ENCODE measurements at regions not wholly inside any gene's neighbourhood (a gene's known extent, or its start where the extent isn't known, plus 50 kb on each side); places are given as distances from the start of the nearest gene placed in this dataset.
"Not testable (repeated sequence)": the region's sequence is repeated elsewhere in the genome, so short reads cannot be mapped to it uniquely, and the experiment has no call there.

DNA sequence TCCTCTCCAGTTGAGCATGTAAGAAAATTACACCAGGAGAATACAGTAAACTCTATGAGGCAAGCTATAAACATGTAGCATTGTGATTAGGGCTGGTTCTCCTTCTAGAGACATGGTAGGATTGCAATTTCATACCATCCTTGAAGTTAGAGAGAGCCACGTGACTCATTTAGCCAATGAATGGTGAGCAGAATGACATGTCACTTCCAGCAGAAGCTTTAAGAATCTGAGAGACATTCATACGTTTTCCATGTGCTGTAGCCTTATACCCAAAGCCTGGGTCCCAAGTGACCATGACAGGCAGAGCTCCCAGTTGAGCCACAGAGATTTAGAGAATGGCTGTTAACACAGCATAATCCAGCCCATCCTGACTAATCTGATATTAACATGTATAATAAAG lies 68.0 kb upstream of the TP53BP2 start:
- H3K4me3 ChIP-seq (ENCODE audit: low read depth, low read length): peak overlapping the region; percentile 43

GRCh38 chr1:223907943-223908587 lies 62.3 kb upstream of the TP53BP2 start:
- not testable (repeated sequence) for H3K4me3 ChIP-seq (ENCODE audit: low read depth, low read length); DNase-seq (ENCODE audit: low read depth)

More for the DNA sequence above, 68.0 kb upstream of the TP53BP2 start:
- DNase-seq (ENCODE audit: low read depth): peak; percentile 62

DNA sequence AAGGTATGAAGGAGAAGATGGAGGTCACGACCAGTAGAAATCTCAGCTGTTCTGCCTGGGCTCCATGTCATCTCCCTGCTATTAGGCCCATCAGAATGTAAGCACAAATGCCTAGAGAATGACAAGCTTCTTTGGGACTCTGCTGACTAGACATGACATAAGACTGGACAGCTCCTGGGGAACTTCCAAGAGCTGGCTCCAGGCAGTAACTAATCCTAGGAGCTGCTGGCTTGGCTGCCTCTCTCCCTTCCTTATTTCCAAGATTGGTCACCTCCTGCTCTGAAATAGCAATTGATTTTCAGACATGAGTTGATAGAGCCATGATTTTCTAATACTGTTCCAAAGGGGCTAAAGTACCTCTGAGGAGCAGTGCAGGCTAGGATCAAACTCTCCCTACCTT lies 57.5 kb upstream of the TP53BP2 start:
- not testable (repeated sequence) for DNase-seq (ENCODE audit: low read depth); H3K4me3 ChIP-seq (ENCODE audit: low read depth, low read length)

- not testable (repeated sequence) for H3K4me3 ChIP-seq (ENCODE audit: low read depth, low read length); DNase-seq (ENCODE audit: low read depth)
Observed at GRCh38 chr1:223899775-223900174, 54.0 kb upstream of the TP53BP2 start.

- DNase-seq (ENCODE audit: low read depth); H3K4me3 ChIP-seq (ENCODE audit: low read depth, low read length): not testable (repeated sequence)
Observed at GRCh38 chr1:223897097-223897496, 51.4 kb upstream of the TP53BP2 start.

DNA sequence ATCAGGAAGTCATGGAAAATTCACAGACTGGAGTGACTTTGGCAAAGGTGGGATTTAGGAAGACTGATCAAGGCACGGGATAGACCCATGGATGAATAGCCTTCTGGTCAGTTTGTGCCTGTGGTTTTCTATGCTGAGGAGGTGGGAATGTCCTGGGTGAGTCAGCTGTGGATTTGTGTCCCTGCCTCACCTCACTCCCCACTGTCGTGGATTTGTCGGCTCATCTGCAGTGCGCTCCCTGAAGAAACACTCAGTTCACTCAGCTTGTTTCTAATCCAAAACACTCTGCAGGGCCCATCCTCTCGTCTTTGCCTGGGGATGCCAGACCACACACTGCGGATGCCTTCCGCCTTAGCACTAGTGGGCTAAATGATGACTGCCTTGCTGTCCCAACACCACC lies 50.2 kb upstream of the TP53BP2 start:
- H3K4me3 ChIP-seq (ENCODE audit: low read depth, low read length); DNase-seq (ENCODE audit: low read depth): not testable (repeated sequence)
